ENCODE measurements at regions not wholly inside any gene's neighbourhood (a gene's known extent, or its start where the extent isn't known, plus 50 kb on each side); places are given as distances from the start of the nearest gene placed in this dataset.
A peak's percentile ranks its signal among the peaks of the same experiment; 100 is the strongest.

DNA sequence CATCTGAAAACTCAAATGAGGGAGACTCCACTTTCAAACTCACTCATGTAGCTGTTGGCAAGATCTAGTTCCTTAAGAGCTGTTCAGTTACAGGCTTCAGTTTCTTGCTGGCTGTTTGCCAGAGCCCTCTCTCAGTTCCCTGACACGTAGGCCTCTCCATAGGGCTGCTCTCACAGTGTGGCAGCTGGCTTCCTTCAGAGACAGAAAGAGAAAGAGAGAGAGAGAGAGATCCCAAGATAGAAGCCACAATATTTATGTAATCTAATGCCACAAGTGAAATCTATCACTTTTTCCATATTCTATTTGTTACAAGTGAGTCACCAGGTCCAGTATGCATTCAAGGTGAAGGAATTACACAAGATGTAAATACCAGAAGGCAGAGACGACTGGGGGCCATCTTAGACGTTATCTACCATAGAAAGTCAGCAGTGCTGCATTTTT lies 168.8 kb downstream of the RCN1 start:
- TF ChIP-seq POLR2A (IDR thresholded peaks at IDR 0.05; ENCODE audit: low read depth, low read length) (no peak), MXI1 (IDR thresholded peaks at IDR 0.05; ENCODE audit: borderline replicate concordance, low read depth, low read length) (no peak), NFE2L2 (IDR thresholded peaks at IDR 0.05; ENCODE audit: low read depth, low read length) (no peak), ELK1 (IDR thresholded peaks at IDR 0.05; ENCODE audit: borderline replicate concordance, low read depth, low read length) (no peak), RCOR1 (IDR thresholded peaks at IDR 0.05; ENCODE audit: insufficient replicate concordance, low read length) (no peak), RFX5 (IDR thresholded peaks at IDR 0.05; ENCODE audit: low read depth, low read length) (no peak), RAD21 (IDR thresholded peaks at IDR 0.05; ENCODE audit: low read length) (no peak), CEBPB (IDR thresholded peaks at IDR 0.05; ENCODE audit: low read depth, low read length) (peak; percentile 36; the same call in 1 of the 2 replicates), BHLHE40 (IDR thresholded peaks at IDR 0.05; ENCODE audit: low read depth, low read length) (no peak), FOS (IDR thresholded peaks at IDR 0.05; ENCODE audit: low read depth, low read length) (peak; percentile 46; the same call in 1 of the 2 replicates)
- TF ChIP-seq, protein P1, sequence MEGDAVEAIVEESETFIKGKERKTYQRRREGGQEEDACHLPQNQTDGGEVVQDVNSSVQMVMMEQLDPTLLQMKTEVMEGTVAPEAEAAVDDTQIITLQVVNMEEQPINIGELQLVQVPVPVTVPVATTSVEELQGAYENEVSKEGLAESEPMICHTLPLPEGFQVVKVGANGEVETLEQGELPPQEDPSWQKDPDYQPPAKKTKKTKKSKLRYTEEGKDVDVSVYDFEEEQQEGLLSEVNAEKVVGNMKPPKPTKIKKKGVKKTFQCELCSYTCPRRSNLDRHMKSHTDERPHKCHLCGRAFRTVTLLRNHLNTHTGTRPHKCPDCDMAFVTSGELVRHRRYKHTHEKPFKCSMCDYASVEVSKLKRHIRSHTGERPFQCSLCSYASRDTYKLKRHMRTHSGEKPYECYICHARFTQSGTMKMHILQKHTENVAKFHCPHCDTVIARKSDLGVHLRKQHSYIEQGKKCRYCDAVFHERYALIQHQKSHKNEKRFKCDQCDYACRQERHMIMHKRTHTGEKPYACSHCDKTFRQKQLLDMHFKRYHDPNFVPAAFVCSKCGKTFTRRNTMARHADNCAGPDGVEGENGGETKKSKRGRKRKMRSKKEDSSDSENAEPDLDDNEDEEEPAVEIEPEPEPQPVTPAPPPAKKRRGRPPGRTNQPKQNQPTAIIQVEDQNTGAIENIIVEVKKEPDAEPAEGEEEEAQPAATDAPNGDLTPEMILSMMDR (conservative IDR thresholded peaks at IDR 0.05; ENCODE audit: low read depth, low read length) = no peak
- TF ChIP-seq, protein P2, sequence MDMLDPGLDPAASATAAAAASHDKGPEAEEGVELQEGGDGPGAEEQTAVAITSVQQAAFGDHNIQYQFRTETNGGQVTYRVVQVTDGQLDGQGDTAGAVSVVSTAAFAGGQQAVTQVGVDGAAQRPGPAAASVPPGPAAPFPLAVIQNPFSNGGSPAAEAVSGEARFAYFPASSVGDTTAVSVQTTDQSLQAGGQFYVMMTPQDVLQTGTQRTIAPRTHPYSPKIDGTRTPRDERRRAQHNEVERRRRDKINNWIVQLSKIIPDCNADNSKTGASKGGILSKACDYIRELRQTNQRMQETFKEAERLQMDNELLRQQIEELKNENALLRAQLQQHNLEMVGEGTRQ (IDR thresholded peaks at IDR 0.05; ENCODE audit: low read depth, low read length) = no peak

All from IMR-90 (cell line).